ENCODE measurements at regions not wholly inside any gene's neighbourhood (a gene's known extent, or its start where the extent isn't known, plus 50 kb on each side); places are given as distances from the start of the nearest gene placed in this dataset.

GRCh38 chr1:188371295-188371806, 1542.6 kb downstream of the PLA2G4A start:
- FAIRE-seq (peak; percentile 46), DNase-seq (ENCODE audit: insufficient read length, low spot score) (no peak)
- no peak for TF ChIP-seq CTCF (IDR thresholded peaks at IDR 0.05; ENCODE audit: insufficient read depth, missing control alignments)

DNA sequence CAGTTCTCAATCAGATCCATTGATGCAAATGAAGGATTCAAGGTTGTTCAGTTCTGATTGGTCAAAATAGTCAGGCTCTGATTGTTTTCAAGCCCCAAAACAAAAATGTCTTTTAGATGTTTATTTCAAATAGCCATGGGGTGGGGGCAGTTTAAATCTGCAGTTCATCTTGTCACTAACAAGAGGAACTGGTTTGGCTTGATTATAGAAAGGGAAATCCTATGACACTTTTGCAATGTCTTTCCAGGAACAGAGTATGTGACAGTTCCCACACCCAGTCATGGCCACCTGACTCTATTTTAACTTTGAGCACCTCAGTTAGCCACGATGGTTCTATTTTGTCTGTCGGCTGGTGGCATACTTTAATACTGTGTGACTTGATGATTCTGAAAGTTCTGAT, 1544.1 kb downstream of the PLA2G4A start:
- TF ChIP-seq CTCF (IDR thresholded peaks at IDR 0.05; ENCODE audit: insufficient read depth, missing control alignments) = no peak
- DNase-seq (ENCODE audit: insufficient read length, low spot score) (no peak), FAIRE-seq (peak; percentile 38)

GRCh38 chr1:188382851-188383250, 1554.1 kb downstream of the PLA2G4A start:
- TF ChIP-seq CTCF (IDR thresholded peaks at IDR 0.05; ENCODE audit: insufficient read depth, missing control alignments) = no peak
- no peak for DNase-seq (ENCODE audit: insufficient read length, low spot score)
- FAIRE-seq = peak; percentile 53

- DNase-seq (ENCODE audit: insufficient read length, low spot score) (no peak), FAIRE-seq (no peak)
- no peak for TF ChIP-seq CTCF (IDR thresholded peaks at IDR 0.05; ENCODE audit: insufficient read depth, missing control alignments)
Measured at GRCh38 chr1:188386161-188386560, 1557.4 kb downstream of the PLA2G4A start.

GRCh38 chr1:188386666-188387065, 1557.9 kb downstream of the PLA2G4A start:
- FAIRE-seq = peak; percentile 82
- no peak for DNase-seq (ENCODE audit: insufficient read length, low spot score)
- TF ChIP-seq CTCF (IDR thresholded peaks at IDR 0.05; ENCODE audit: insufficient read depth, missing control alignments) = no peak

DNA sequence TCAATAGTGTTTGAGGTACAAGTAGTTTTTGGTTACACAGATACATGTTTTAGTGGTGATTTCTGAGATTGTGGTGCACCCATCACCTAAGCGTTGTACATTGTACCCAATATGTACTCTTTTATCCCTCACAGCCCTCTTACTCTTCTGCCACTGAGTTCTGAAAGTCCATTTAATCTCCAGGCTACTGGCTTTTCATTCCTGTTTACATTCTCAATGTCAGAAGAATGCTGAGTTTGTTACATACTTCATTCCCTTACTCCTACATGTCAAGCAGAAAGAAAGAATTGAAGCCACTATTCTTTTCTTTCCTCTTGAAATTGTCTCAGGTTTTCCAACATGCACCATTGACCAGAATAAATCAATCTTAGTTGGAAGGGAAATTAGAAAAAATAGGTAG, 1565.9 kb downstream of the PLA2G4A start:
- no peak for DNase-seq (ENCODE audit: insufficient read length, low spot score)
- peak; percentile 76 for FAIRE-seq
- no peak for TF ChIP-seq CTCF (IDR thresholded peaks at IDR 0.05; ENCODE audit: insufficient read depth, missing control alignments)

DNA sequence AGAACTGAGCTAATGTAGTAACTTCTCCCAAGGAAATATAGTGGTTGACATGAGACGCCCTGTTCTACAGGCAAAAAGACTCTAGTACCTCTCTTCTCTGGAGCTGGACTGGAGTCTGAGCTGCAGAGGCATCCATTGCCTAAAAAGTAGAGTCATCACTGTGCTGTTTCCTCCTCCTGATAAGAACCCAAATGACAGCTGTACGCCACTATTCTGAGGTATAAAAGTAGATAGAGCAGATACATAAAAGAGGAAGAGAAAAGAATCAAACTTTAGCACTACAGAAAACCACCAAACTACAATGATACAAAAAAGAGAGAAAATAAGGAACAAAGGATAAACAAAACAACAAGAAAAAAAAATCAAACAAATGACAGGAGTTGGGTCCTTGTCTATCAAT, 1568.8 kb downstream of the PLA2G4A start:
- no peak for TF ChIP-seq CTCF (IDR thresholded peaks at IDR 0.05; ENCODE audit: insufficient read depth, missing control alignments)
- FAIRE-seq (no peak), DNase-seq (ENCODE audit: insufficient read length, low spot score) (no peak)

All from D721Med (cell line).